GM19023 (cell line): ENCODE measurements at regions not wholly inside any gene's neighbourhood (a gene's known extent, or its start where the extent isn't known, plus 50 kb on each side); places are given as distances from the start of the nearest gene placed in this dataset.
"Not testable (repeated sequence)": the region's sequence is repeated elsewhere in the genome, so short reads cannot be mapped to it uniquely, and the experiment has no call there.

ENCODE experiments used
- ATAC-seq: cut with Tn5 transposase; IDR thresholded peaks from one replicate; pipeline ENCODE4 v1.9.1; 2021; ENCODE audit warnings: mild to moderate bottlenecking, moderate library complexity; ENCODE audit not compliant: unreplicated experiment

GRCh38 chr12:84411031-84411430 is 501.6 kb downstream of the SLC6A15 start:
- no peak for ATAC-seq

GRCh38 chr12:84408936-84409335 is 503.7 kb downstream of the SLC6A15 start:
- no peak for ATAC-seq

GRCh38 chr12:84406720-84407119 is 505.9 kb downstream of the SLC6A15 start:
- not testable (repeated sequence) for ATAC-seq

GRCh38 chr12:84397846-84398245 is 514.8 kb downstream of the SLC6A15 start:
- ATAC-seq = no peak

GRCh38 chr12:84397263-84397662 is 515.3 kb downstream of the SLC6A15 start:
- ATAC-seq = no peak

GRCh38 chr12:84391176-84391575 is 521.4 kb downstream of the SLC6A15 start:
- not testable (repeated sequence) for ATAC-seq

GRCh38 chr12:84384384-84384783 is 528.2 kb downstream of the SLC6A15 start:
- ATAC-seq = no peak

- not testable (repeated sequence) for ATAC-seq
Observed at GRCh38 chr12:84382486-84382885, 530.1 kb downstream of the SLC6A15 start.

GRCh38 chr12:84376320-84376719 is 536.3 kb downstream of the SLC6A15 start:
- no peak for ATAC-seq

GRCh38 chr12:84375449-84376170 is 537.0 kb downstream of the SLC6A15 start:
- ATAC-seq = no peak

- ATAC-seq = no peak
Observed at GRCh38 chr12:84362552-84362897, 550.1 kb downstream of the SLC6A15 start.

GRCh38 chr12:84361651-84362551 is 550.7 kb downstream of the SLC6A15 start:
- ATAC-seq = no peak

GRCh38 chr12:84357314-84357713 is 555.3 kb downstream of the SLC6A15 start:
- ATAC-seq = no peak

- ATAC-seq = no peak
Observed at GRCh38 chr12:84356224-84356623, 556.4 kb downstream of the SLC6A15 start.

- no peak for ATAC-seq
Observed at GRCh38 chr12:84355561-84355960, 557.0 kb downstream of the SLC6A15 start.

- ATAC-seq = no peak
Observed at GRCh38 chr12:84348582-84348981, 564.0 kb downstream of the SLC6A15 start.

- ATAC-seq = no peak
Observed at GRCh38 chr12:84341467-84342193, 571.0 kb downstream of the SLC6A15 start.

- ATAC-seq = no peak
Observed at GRCh38 chr12:84336231-84336630, 576.4 kb downstream of the SLC6A15 start.

- ATAC-seq = no peak
Observed at GRCh38 chr12:84329938-84330337, 582.7 kb downstream of the SLC6A15 start.

GRCh38 chr12:84315926-84316325 is 596.7 kb downstream of the SLC6A15 start:
- no peak for ATAC-seq

GRCh38 chr12:84313323-84313675 is 599.3 kb downstream of the SLC6A15 start:
- ATAC-seq = no peak

- ATAC-seq = no peak
Observed at GRCh38 chr12:84308211-84308610, 604.4 kb downstream of the SLC6A15 start.
